Activated CD4-positive, alpha-beta memory T cell treated with anti-CD3 and anti-CD28 coated beads, Interleukin-2, amount 10 ng/mL, durations not matched to agents 7 days and 5 days (primary cell): ENCODE measurements at regions not wholly inside any gene's neighbourhood (a gene's known extent, or its start where the extent isn't known, plus 50 kb on each side); places are given as distances from the start of the nearest gene placed in this dataset.
"Not testable (repeated sequence)": the region's sequence is repeated elsewhere in the genome, so short reads cannot be mapped to it uniquely, and the experiment has no call there.

ENCODE experiments used
- CTCF ChIA-PET: fragments of 350-600 bp; sonication (Branson Sonifier 250); formaldehyde crosslinking; loops from one replicate; lab custom pipeline; 2021; ENCODE audit warnings: antibody characterized with exemption, inconsistent platforms; lab: Charles Lee
- POLR2A ChIA-PET: fragments of 350-600 bp; sonication (Branson Sonifier 250); formaldehyde crosslinking; loops from one replicate; lab custom pipeline; 2021; ENCODE audit warnings: antibody characterized with exemption; lab: Charles Lee
- DNase-seq: peaks from one replicate; pipeline ENCODE4 v3.0.0-alpha.2; 2020
- H3K27ac Mint-ChIP-seq: one replicate; pipeline ENCODE4 v1.8.0; 2021; ENCODE audit warnings: mild to moderate bottlenecking, mixed read lengths
- H3K27me3 Mint-ChIP-seq: one replicate; pipeline ENCODE4 v1.8.0; 2021; ENCODE audit warnings: mixed read lengths
- H3K36me3 Mint-ChIP-seq: one replicate; pipeline ENCODE4 v1.8.0; 2021; ENCODE audit warnings: low read depth, mixed read lengths
- H3K4me1 Mint-ChIP-seq: one replicate; pipeline ENCODE4 v1.8.0; 2021; ENCODE audit warnings: mixed read lengths
- H3K4me3 Mint-ChIP-seq: one replicate; pipeline ENCODE4 v1.8.0; 2021; ENCODE audit warnings: mild to moderate bottlenecking, mixed read lengths
- H3K9me3 Mint-ChIP-seq: one replicate; pipeline ENCODE4 v1.8.0; 2021; ENCODE audit warnings: mixed read lengths

- no peaks in the 10 kb centered on the region for H3K27me3 Mint-ChIP-seq
- H3K4me3 Mint-ChIP-seq = no peak overlapping the region
- CTCF ChIA-PET = no interaction called here
- H3K9me3 Mint-ChIP-seq = no peaks in the 10 kb centered on the region
- POLR2A ChIA-PET = no interaction called here
- H3K27ac Mint-ChIP-seq = no peak overlapping the region
- no peaks in the 10 kb centered on the region for H3K4me1 Mint-ChIP-seq
- H3K36me3 Mint-ChIP-seq = no peaks in the 10 kb centered on the region
- DNase-seq = no peak
Observed at GRCh38 chr5:98179791-98180755, 593.4 kb upstream of the RGMB start.

DNA sequence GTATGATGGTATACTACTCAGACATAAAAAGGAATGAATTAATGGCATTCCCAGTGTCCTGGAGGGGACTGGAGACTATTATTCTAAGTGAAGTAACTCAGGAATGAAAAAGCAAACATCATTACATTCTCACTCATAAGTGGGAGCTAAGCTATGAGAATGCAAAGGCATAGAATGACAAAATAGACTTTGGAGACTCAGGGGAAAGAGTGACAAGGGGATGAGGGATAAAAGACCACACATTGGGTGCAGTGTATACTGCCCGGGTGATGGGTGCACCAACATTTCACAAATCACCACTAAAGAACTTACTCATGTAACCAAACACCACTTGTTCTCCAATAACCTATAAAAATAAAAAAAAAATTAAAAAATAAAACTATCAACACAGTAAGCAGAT is 587.3 kb upstream of the RGMB start:
- no peak for DNase-seq
- H3K4me1 Mint-ChIP-seq = no peaks in the 10 kb centered on the region
- no peaks in the 10 kb centered on the region for H3K36me3 Mint-ChIP-seq
- no peaks in the 10 kb centered on the region for H3K27me3 Mint-ChIP-seq
- no peaks in the 10 kb centered on the region for H3K9me3 Mint-ChIP-seq
- no peak overlapping the region for H3K4me3 Mint-ChIP-seq
- no peak overlapping the region for H3K27ac Mint-ChIP-seq
- CTCF ChIA-PET = no interaction called here
- POLR2A ChIA-PET = no interaction called here

DNA sequence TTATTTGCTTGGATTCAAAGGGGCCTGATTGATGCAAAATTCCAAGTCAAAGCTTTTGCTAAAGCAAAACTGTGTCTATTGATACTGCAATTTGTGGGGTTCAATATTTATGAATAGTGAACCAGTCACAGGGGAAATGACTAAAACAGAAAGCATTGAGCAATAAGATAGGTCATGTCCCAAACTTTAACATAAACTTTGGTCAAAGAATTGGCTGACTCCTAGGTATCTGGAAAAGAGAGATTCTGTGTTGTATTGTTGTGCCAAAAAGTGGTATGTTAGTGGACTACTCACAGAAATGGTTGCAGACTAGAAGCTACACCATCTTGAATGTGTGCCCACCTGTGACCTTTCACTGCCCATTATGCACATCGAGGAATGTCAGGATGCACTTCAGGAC is 585.5 kb upstream of the RGMB start:
- Mint-ChIP-seq H3K4me1 (no peaks in the 10 kb centered on the region), H3K4me3 (no peak overlapping the region), H3K27me3 (no peaks in the 10 kb centered on the region), H3K9me3 (no peaks in the 10 kb centered on the region), H3K36me3 (no peaks in the 10 kb centered on the region), H3K27ac (no peak overlapping the region)
- DNase-seq = no peak
- ChIA-PET CTCF (no interaction called here), POLR2A (no interaction called here)

DNA sequence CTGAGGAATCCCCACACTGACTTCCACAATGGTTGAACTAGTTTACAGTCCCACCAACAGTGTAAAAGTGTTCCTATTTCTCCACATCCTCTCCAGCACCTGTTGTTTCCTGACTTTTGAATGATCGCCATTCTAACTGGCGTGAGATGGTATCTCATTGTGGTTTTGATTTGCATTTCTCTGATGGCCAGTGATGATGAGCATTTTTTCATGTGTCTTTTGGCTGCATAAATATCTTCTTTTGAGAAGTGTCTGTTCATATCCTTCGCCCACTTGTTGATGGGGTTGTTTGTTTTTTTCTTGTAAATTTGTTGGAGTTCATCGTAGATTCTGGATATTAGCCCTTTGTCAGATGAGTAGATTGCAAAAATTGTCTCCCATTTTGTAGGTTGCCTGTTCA is 583.1 kb upstream of the RGMB start:
- H3K9me3 Mint-ChIP-seq, H3K36me3 Mint-ChIP-seq, H3K27ac Mint-ChIP-seq, H3K4me3 Mint-ChIP-seq, H3K27me3 Mint-ChIP-seq, POLR2A ChIA-PET, H3K4me1 Mint-ChIP-seq, DNase-seq, CTCF ChIA-PET: not testable (repeated sequence)

- Mint-ChIP-seq H3K9me3 (no peaks in the 10 kb centered on the region), H3K4me3 (no peak overlapping the region)
Observed at GRCh38 chr5:98193921-98194760, 579.3 kb upstream of the RGMB start.

GRCh38 chr5:98200726-98201541 is 572.5 kb upstream of the RGMB start:
- Mint-ChIP-seq H3K4me3 (no peak overlapping the region), H3K27ac (no peak overlapping the region), H3K27me3 (no peaks in the 10 kb centered on the region), H3K9me3 (no peaks in the 10 kb centered on the region), H3K36me3 (no peaks in the 10 kb centered on the region), H3K4me1 (no peaks in the 10 kb centered on the region)
- ChIA-PET CTCF (no interaction called here), POLR2A (no interaction called here)
- DNase-seq = no peak

More at GRCh38 chr5:98193921-98194760, 579.3 kb upstream of the RGMB start:
- CTCF ChIA-PET = no interaction called here
- DNase-seq = no peak
- Mint-ChIP-seq H3K27me3 (no peaks in the 10 kb centered on the region), H3K36me3 (no peaks in the 10 kb centered on the region), H3K27ac (no peak overlapping the region), H3K4me1 (no peaks in the 10 kb centered on the region)
- POLR2A ChIA-PET = no interaction called here

DNA sequence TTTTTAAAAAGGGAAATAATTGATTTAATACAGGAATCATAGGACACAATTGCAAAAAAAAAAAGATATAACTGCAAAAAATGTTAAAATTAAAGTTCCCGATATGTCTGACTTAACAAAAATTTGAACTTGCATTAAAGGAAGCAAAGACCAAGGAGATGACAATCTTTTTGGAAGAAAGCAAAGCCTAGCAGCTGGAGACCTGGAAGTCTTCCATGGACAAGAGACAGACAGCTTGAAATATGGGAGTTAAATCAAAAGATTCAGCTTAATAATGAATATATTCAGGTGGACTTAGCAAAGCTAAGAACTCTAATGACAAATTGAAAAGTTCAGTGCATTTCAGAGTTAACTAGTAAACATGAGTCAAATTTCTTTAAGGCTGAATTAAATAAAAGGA is 568.7 kb upstream of the RGMB start:
- H3K27ac Mint-ChIP-seq = no peak overlapping the region
- H3K4me3 Mint-ChIP-seq = no peak overlapping the region
- H3K36me3 Mint-ChIP-seq = no peaks in the 10 kb centered on the region
- POLR2A ChIA-PET = no interaction called here
- no peaks in the 10 kb centered on the region for H3K9me3 Mint-ChIP-seq
- CTCF ChIA-PET = no interaction called here
- DNase-seq = no peak
- H3K4me1 Mint-ChIP-seq = no peaks in the 10 kb centered on the region
- no peaks in the 10 kb centered on the region for H3K27me3 Mint-ChIP-seq

DNA sequence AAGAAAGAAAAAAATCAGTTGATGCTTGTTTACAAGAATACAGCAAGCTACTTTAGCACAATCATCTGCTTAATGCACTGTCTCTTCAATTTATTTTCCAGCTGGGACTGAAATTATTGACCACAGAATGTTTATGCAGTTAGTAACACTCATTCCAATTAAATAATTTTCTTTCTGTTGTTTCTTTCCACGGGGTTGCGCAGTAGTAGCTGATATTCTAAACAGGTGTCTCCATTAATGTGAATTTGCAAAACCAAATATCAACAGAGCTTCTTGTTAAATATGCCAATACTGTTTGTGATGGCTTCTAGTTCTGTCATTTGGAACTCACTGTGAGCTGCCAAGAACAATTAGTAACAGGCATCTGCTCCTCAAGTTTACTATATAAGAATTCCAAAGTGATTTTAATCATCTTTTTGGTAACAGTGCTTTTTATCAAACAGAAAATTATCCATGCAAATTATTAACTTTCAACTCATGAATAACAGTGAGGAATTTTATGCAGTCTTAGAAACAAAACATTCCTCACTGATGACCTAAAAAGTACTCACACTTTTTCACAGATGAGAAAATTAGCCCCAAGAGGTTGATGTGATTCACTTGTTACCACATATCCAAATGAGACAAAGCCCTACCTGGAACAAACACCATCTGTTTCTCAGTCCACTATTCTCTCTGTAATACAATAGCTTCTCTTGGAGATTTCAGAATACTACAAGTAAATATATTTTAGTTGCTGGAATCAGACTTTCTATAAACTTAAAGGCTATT is 567.6 kb upstream of the RGMB start:
- CTCF ChIA-PET = no interaction called here
- no peak overlapping the region for H3K27ac Mint-ChIP-seq
- H3K9me3 Mint-ChIP-seq = no peaks in the 10 kb centered on the region
- H3K27me3 Mint-ChIP-seq = no peaks in the 10 kb centered on the region
- POLR2A ChIA-PET = no interaction called here
- no peak overlapping the region for H3K4me3 Mint-ChIP-seq
- no peak for DNase-seq
- H3K4me1 Mint-ChIP-seq = no peaks in the 10 kb centered on the region
- H3K36me3 Mint-ChIP-seq = no peaks in the 10 kb centered on the region

DNA sequence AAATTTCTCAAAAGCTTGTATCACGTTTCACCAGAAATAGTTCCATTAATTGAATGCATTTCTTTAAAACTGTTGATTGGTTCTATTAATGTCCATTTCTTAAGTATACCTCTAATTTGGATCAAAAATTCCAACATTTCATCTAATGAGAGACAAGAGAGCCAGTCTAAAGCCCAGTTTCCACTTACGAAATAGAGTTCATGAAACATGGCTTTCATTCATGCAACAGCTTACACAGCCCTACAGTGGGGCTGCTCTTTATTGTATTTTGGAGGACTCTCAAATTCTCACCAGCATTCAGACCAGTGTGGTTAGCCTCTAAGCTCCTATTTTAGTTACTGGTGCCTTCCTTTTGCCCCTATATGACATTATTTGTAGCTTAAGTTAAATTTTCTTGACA is 566.9 kb upstream of the RGMB start:
- Mint-ChIP-seq H3K27ac (no peak overlapping the region), H3K27me3 (no peaks in the 10 kb centered on the region), H3K9me3 (no peaks in the 10 kb centered on the region), H3K4me1 (no peaks in the 10 kb centered on the region), H3K4me3 (no peak overlapping the region), H3K36me3 (no peaks in the 10 kb centered on the region)
- CTCF ChIA-PET = no interaction called here
- POLR2A ChIA-PET = no interaction called here
- no peak for DNase-seq

GRCh38 chr5:98209418-98209817 is 564.0 kb upstream of the RGMB start:
- CTCF ChIA-PET = no interaction called here
- no peak overlapping the region for H3K27ac Mint-ChIP-seq
- no peak overlapping the region for H3K4me3 Mint-ChIP-seq
- POLR2A ChIA-PET = no interaction called here
- no peaks in the 10 kb centered on the region for H3K36me3 Mint-ChIP-seq
- no peaks in the 10 kb centered on the region for H3K9me3 Mint-ChIP-seq
- no peaks in the 10 kb centered on the region for H3K27me3 Mint-ChIP-seq
- no peaks in the 10 kb centered on the region for H3K4me1 Mint-ChIP-seq
- no peak for DNase-seq

DNA sequence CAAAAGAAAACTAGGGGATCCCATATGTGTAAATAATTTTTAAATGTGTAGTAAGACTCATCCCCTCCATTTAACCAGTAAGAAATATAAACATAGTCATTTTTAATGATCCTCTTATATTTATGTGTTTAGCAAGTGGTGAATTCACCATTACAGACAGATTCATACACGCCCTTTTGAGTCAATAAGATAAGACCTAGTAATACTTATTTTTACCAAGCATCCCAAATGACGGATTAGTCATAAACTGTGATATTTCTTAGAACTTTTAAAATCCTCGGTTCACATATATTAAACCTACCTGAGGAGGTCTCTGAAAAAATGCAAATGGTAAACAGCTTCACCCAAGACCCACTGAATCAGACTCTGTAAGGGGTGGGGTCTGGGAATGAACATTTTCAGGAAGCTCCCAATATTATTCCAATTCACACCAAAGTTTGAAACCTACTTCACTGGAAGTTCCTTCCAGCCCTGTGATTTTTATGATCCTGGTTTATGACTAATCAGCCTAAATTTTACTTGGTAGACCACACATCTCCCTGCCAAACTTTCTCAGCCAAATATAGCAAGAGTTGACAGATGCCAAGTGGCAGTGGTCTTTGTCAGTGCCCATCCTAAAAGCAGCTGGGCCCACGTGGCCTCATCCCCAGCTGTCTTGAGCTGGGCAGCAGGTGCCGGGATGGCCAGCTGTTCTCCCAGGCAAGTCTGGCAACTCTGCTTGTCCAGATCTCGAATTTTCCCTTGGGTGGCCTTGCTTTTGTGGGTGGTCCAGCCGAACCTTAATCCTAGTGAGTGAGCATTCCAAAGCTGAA is 559.0 kb upstream of the RGMB start:
- CTCF ChIA-PET = no interaction called here
- Mint-ChIP-seq H3K9me3 (no peaks in the 10 kb centered on the region), H3K4me1 (no peaks in the 10 kb centered on the region), H3K27ac (no peak overlapping the region), H3K36me3 (no peaks in the 10 kb centered on the region), H3K27me3 (no peaks in the 10 kb centered on the region), H3K4me3 (no peak overlapping the region)
- POLR2A ChIA-PET = no interaction called here
- no peak for DNase-seq

DNA sequence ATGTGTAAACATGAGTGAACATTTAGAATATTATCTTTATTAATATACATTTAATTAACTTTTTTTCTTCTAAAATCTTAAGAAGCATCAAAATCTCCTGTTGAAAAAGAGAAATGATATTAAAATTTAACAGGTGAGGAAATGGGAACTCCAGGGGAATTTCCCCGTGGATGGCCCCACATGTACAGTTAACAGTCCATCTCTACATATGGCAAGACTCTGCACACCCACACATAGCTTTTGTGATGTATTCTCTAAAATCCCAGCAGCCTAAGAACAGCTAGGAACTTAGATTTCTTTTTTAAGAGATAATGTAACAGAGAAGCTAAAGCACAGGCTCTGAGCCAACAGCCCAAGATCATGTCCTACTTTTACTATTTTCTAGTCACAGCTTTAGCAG is 556.3 kb upstream of the RGMB start:
- POLR2A ChIA-PET = no interaction called here
- H3K9me3 Mint-ChIP-seq = no peaks in the 10 kb centered on the region
- no peaks in the 10 kb centered on the region for H3K4me1 Mint-ChIP-seq
- no peak overlapping the region for H3K4me3 Mint-ChIP-seq
- no peak overlapping the region for H3K27ac Mint-ChIP-seq
- CTCF ChIA-PET = interaction anchor here (0.6 kb wide), 1 partner anchor 464 kb away, joined by 4 read pairs; no protein-coding TSS in a partner anchor
- no peaks in the 10 kb centered on the region for H3K36me3 Mint-ChIP-seq
- no peak for DNase-seq
- H3K27me3 Mint-ChIP-seq = no peaks in the 10 kb centered on the region
